ENCODE measurements at regions not wholly inside any gene's neighbourhood (a gene's known extent, or its start where the extent isn't known, plus 50 kb on each side); places are given as distances from the start of the nearest gene placed in this dataset.

GRCh38 chr4:13097971-13098370 lies 386.2 kb downstream of the RAB28 start:
- no peak for TF ChIP-seq EZH2 (IDR thresholded peaks at IDR 0.05; ENCODE audit: low read length)
- TF ChIP-seq, protein P1, sequence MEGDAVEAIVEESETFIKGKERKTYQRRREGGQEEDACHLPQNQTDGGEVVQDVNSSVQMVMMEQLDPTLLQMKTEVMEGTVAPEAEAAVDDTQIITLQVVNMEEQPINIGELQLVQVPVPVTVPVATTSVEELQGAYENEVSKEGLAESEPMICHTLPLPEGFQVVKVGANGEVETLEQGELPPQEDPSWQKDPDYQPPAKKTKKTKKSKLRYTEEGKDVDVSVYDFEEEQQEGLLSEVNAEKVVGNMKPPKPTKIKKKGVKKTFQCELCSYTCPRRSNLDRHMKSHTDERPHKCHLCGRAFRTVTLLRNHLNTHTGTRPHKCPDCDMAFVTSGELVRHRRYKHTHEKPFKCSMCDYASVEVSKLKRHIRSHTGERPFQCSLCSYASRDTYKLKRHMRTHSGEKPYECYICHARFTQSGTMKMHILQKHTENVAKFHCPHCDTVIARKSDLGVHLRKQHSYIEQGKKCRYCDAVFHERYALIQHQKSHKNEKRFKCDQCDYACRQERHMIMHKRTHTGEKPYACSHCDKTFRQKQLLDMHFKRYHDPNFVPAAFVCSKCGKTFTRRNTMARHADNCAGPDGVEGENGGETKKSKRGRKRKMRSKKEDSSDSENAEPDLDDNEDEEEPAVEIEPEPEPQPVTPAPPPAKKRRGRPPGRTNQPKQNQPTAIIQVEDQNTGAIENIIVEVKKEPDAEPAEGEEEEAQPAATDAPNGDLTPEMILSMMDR (optimal IDR thresholded peaks at IDR 0.05 in 1 of 3, IDR thresholded peaks at IDR 0.05 in 1 of 3, conservative IDR thresholded peaks at IDR 0.05 in 1 of 3; ENCODE audit: extremely low read depth in 1 of 3, insufficient read depth in 2 of 3, low read length in 3 of 3), result no peak

Data from keratinocyte (primary cell).